ENCODE measurements at regions not wholly inside any gene's neighbourhood (a gene's known extent, or its start where the extent isn't known, plus 50 kb on each side); places are given as distances from the start of the nearest gene placed in this dataset.

- CTCF ChIA-PET, result no interaction called here
- Mint-ChIP-seq H3K9me3 (ENCODE audit: unreplicated experiment) (no peaks in the 10 kb centered on the region), H3K27me3 (ENCODE audit: insufficient read depth, unreplicated experiment) (peaks cover 87% of the 10 kb centered on the region), H3K27ac (ENCODE audit: low read depth, unreplicated experiment) (no peak overlapping the region), H3K4me3 (ENCODE audit: unreplicated experiment) (no peak overlapping the region), H3K36me3 (ENCODE audit: insufficient read depth, unreplicated experiment) (no peaks in the 10 kb centered on the region), H3K4me1 (ENCODE audit: insufficient read depth, unreplicated experiment) (peaks cover 5% of the 10 kb centered on the region)
- BruUV-seq (replicated peaks), result no TSS peak
- POLR2A ChIA-PET, result no interaction called here
- no peak for DNase-seq (ENCODE audit: unreplicated experiment)
- TF ChIP-seq, protein P1, sequence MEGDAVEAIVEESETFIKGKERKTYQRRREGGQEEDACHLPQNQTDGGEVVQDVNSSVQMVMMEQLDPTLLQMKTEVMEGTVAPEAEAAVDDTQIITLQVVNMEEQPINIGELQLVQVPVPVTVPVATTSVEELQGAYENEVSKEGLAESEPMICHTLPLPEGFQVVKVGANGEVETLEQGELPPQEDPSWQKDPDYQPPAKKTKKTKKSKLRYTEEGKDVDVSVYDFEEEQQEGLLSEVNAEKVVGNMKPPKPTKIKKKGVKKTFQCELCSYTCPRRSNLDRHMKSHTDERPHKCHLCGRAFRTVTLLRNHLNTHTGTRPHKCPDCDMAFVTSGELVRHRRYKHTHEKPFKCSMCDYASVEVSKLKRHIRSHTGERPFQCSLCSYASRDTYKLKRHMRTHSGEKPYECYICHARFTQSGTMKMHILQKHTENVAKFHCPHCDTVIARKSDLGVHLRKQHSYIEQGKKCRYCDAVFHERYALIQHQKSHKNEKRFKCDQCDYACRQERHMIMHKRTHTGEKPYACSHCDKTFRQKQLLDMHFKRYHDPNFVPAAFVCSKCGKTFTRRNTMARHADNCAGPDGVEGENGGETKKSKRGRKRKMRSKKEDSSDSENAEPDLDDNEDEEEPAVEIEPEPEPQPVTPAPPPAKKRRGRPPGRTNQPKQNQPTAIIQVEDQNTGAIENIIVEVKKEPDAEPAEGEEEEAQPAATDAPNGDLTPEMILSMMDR (IDR thresholded peaks at IDR 0.05; ENCODE audit: unreplicated experiment), result no peak
- intact Hi-C loops (cut with micrococcal nuclease), result no loop called here
These were observed 52.7 kb upstream of the SYT6 start for GRCh38 chr1:114206392-114206791.

DNA sequence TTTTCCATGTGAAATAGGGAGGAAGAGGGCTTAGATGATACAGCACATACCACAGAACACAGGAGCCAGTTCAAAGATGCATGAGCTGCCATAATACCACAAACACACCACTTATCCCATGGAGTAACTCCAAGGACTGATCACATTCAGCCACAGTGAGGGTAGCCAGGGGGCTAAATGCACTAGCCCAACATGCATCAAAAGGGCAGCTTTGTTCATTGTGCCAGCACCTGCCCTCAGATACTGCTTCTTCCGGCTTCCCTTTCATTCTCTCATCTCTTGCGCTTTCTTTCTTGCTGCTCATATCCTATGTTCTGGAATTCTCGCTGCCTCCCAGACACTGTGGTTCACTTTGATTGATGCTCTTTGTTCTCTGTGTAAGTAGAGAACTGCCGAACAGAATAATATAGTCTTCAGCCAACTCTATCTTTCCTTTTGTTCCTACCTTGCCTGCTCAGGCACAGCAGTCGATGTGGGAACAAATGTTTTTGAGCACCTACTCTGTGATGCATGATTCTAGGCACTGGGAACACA lies 50.0 kb upstream of the SYT6 start:
- H3K4me1 Mint-ChIP-seq (ENCODE audit: insufficient read depth, unreplicated experiment), result peaks cover 5% of the 10 kb centered on the region

More for the DNA sequence above, 50.0 kb upstream of the SYT6 start:
- Mint-ChIP-seq H3K9me3 (ENCODE audit: unreplicated experiment) (no peaks in the 10 kb centered on the region), H3K4me3 (ENCODE audit: unreplicated experiment) (no peak overlapping the region), H3K27ac (ENCODE audit: low read depth, unreplicated experiment) (no peak overlapping the region), H3K27me3 (ENCODE audit: insufficient read depth, unreplicated experiment) (peaks cover 94% of the 10 kb centered on the region), H3K36me3 (ENCODE audit: insufficient read depth, unreplicated experiment) (no peaks in the 10 kb centered on the region)
- ChIA-PET POLR2A (interaction anchor here (0.6 kb wide), 1 partner anchor 9 kb away, joined by 3 read pairs; no protein-coding TSS in a partner anchor), CTCF (no interaction called here)
- intact Hi-C loops (cut with micrococcal nuclease), result no loop called here
- TF ChIP-seq, protein P1 (IDR thresholded peaks at IDR 0.05; ENCODE audit: unreplicated experiment), result no peak
- DNase-seq (ENCODE audit: unreplicated experiment), result no peak
- no TSS peak for BruUV-seq (replicated peaks)

Measured in MCF 10A (cell line).